Activated naive CD4-positive, alpha-beta T cell treated with anti-CD3 and anti-CD28 coated beads, Interleukin-2, amount 50 U/mL, for 24 hours (primary cell): ENCODE measurements at regions not wholly inside any gene's neighbourhood (a gene's known extent, or its start where the extent isn't known, plus 50 kb on each side); places are given as distances from the start of the nearest gene placed in this dataset.

Experiments used
- H3K27ac Mint-ChIP-seq: one replicate; pipeline ENCODE4 v1.8.0; 2021; ENCODE audit warnings: mild to moderate bottlenecking, mixed read lengths
- H3K27me3 Mint-ChIP-seq: one replicate; pipeline ENCODE4 v1.8.0; 2021; ENCODE audit warnings: mixed read lengths
- H3K36me3 Mint-ChIP-seq: one replicate; pipeline ENCODE4 v1.8.0; 2021; ENCODE audit warnings: mixed read lengths
- H3K4me1 Mint-ChIP-seq: one replicate; pipeline ENCODE4 v1.8.0; 2021; ENCODE audit warnings: mixed read lengths
- H3K4me3 Mint-ChIP-seq: one replicate; pipeline ENCODE4 v1.8.0; 2021; ENCODE audit warnings: mild to moderate bottlenecking, mixed read lengths
- H3K9me3 Mint-ChIP-seq: one replicate; pipeline ENCODE4 v1.8.0; 2021; ENCODE audit warnings: mixed read lengths

- Mint-ChIP-seq H3K4me1 (no peaks in the 10 kb centered on the region), H3K36me3 (no peaks in the 10 kb centered on the region), H3K27ac (no peak overlapping the region), H3K4me3 (no peak overlapping the region), H3K27me3 (no peaks in the 10 kb centered on the region), H3K9me3 (no peaks in the 10 kb centered on the region)
Observed at GRCh38 chr1:218828125-218828650, 345.5 kb upstream of the LYPLAL1 start.

GRCh38 chr1:218829097-218829496 lies 344.6 kb upstream of the LYPLAL1 start:
- no peaks in the 10 kb centered on the region for H3K36me3 Mint-ChIP-seq
- H3K27me3 Mint-ChIP-seq = no peaks in the 10 kb centered on the region
- no peaks in the 10 kb centered on the region for H3K4me1 Mint-ChIP-seq
- H3K9me3 Mint-ChIP-seq = no peaks in the 10 kb centered on the region
- no peak overlapping the region for H3K27ac Mint-ChIP-seq
- no peak overlapping the region for H3K4me3 Mint-ChIP-seq

GRCh38 chr1:218835609-218836008 lies 338.1 kb upstream of the LYPLAL1 start:
- Mint-ChIP-seq H3K4me3 (no peak overlapping the region), H3K4me1 (no peaks in the 10 kb centered on the region), H3K9me3 (peaks cover 5% of the 10 kb centered on the region), H3K36me3 (no peaks in the 10 kb centered on the region), H3K27ac (no peak overlapping the region), H3K27me3 (no peaks in the 10 kb centered on the region)

GRCh38 chr1:218836264-218836663 lies 337.4 kb upstream of the LYPLAL1 start:
- no peak overlapping the region for H3K27ac Mint-ChIP-seq
- no peaks in the 10 kb centered on the region for H3K36me3 Mint-ChIP-seq
- H3K9me3 Mint-ChIP-seq = peaks cover 5% of the 10 kb centered on the region
- H3K4me3 Mint-ChIP-seq = no peak overlapping the region
- H3K4me1 Mint-ChIP-seq = no peaks in the 10 kb centered on the region
- H3K27me3 Mint-ChIP-seq = no peaks in the 10 kb centered on the region

- Mint-ChIP-seq H3K27me3 (no peaks in the 10 kb centered on the region), H3K36me3 (no peaks in the 10 kb centered on the region), H3K9me3 (peaks cover 5% of the 10 kb centered on the region), H3K4me3 (no peak overlapping the region), H3K27ac (no peak overlapping the region), H3K4me1 (no peaks in the 10 kb centered on the region)
Observed at GRCh38 chr1:218837051-218837450, 336.6 kb upstream of the LYPLAL1 start.

GRCh38 chr1:218845589-218845988 lies 328.1 kb upstream of the LYPLAL1 start:
- Mint-ChIP-seq H3K4me3 (no peak overlapping the region), H3K27ac (no peak overlapping the region), H3K36me3 (no peaks in the 10 kb centered on the region), H3K27me3 (no peaks in the 10 kb centered on the region), H3K9me3 (peaks cover 11% of the 10 kb centered on the region), H3K4me1 (no peaks in the 10 kb centered on the region)

- Mint-ChIP-seq H3K27ac (no peak overlapping the region), H3K27me3 (no peaks in the 10 kb centered on the region), H3K4me1 (no peaks in the 10 kb centered on the region), H3K9me3 (peaks cover 11% of the 10 kb centered on the region), H3K4me3 (no peak overlapping the region), H3K36me3 (no peaks in the 10 kb centered on the region)
Observed at GRCh38 chr1:218846181-218846580, 327.5 kb upstream of the LYPLAL1 start.

- no peaks in the 10 kb centered on the region for H3K4me1 Mint-ChIP-seq
- no peaks in the 10 kb centered on the region for H3K27me3 Mint-ChIP-seq
- H3K9me3 Mint-ChIP-seq = peaks cover 11% of the 10 kb centered on the region
- no peaks in the 10 kb centered on the region for H3K36me3 Mint-ChIP-seq
- H3K4me3 Mint-ChIP-seq = no peak overlapping the region
- no peak overlapping the region for H3K27ac Mint-ChIP-seq
Observed at GRCh38 chr1:218847089-218847768, 326.4 kb upstream of the LYPLAL1 start.

- H3K36me3 Mint-ChIP-seq = no peaks in the 10 kb centered on the region
- no peaks in the 10 kb centered on the region for H3K4me1 Mint-ChIP-seq
- peaks cover 8% of the 10 kb centered on the region for H3K9me3 Mint-ChIP-seq
- H3K4me3 Mint-ChIP-seq = no peak overlapping the region
- H3K27ac Mint-ChIP-seq = no peak overlapping the region
- H3K27me3 Mint-ChIP-seq = no peaks in the 10 kb centered on the region
Observed at GRCh38 chr1:218848009-218848408, 325.7 kb upstream of the LYPLAL1 start.

- H3K27ac Mint-ChIP-seq = no peak overlapping the region
- no peak overlapping the region for H3K4me3 Mint-ChIP-seq
- peaks cover 11% of the 10 kb centered on the region for H3K9me3 Mint-ChIP-seq
- H3K36me3 Mint-ChIP-seq = no peaks in the 10 kb centered on the region
- peaks cover 2% of the 10 kb centered on the region for H3K27me3 Mint-ChIP-seq
- no peaks in the 10 kb centered on the region for H3K4me1 Mint-ChIP-seq
Observed at GRCh38 chr1:218850367-218850766, 323.3 kb upstream of the LYPLAL1 start.

- no peak overlapping the region for H3K27ac Mint-ChIP-seq
- no peaks in the 10 kb centered on the region for H3K4me1 Mint-ChIP-seq
- no peak overlapping the region for H3K4me3 Mint-ChIP-seq
- peaks cover 5% of the 10 kb centered on the region for H3K9me3 Mint-ChIP-seq
- H3K27me3 Mint-ChIP-seq = peaks cover 2% of the 10 kb centered on the region
- no peaks in the 10 kb centered on the region for H3K36me3 Mint-ChIP-seq
Observed at GRCh38 chr1:218851586-218851985, 322.1 kb upstream of the LYPLAL1 start.

- no peaks in the 10 kb centered on the region for H3K36me3 Mint-ChIP-seq
- H3K27ac Mint-ChIP-seq = no peak overlapping the region
- peaks cover 2% of the 10 kb centered on the region for H3K27me3 Mint-ChIP-seq
- H3K4me3 Mint-ChIP-seq = no peak overlapping the region
- no peaks in the 10 kb centered on the region for H3K4me1 Mint-ChIP-seq
- peaks cover 5% of the 10 kb centered on the region for H3K9me3 Mint-ChIP-seq
Observed at GRCh38 chr1:218852527-218852926, 321.2 kb upstream of the LYPLAL1 start.

- no peaks in the 10 kb centered on the region for H3K4me1 Mint-ChIP-seq
- H3K27ac Mint-ChIP-seq = no peak overlapping the region
- no peaks in the 10 kb centered on the region for H3K27me3 Mint-ChIP-seq
- no peak overlapping the region for H3K4me3 Mint-ChIP-seq
- H3K9me3 Mint-ChIP-seq = peaks cover 5% of the 10 kb centered on the region
- H3K36me3 Mint-ChIP-seq = no peaks in the 10 kb centered on the region
Observed at GRCh38 chr1:218863987-218864386, 309.7 kb upstream of the LYPLAL1 start.

- Mint-ChIP-seq H3K4me1 (no peaks in the 10 kb centered on the region), H3K27me3 (no peaks in the 10 kb centered on the region), H3K4me3 (no peak overlapping the region), H3K36me3 (no peaks in the 10 kb centered on the region), H3K27ac (no peak overlapping the region), H3K9me3 (peaks cover 5% of the 10 kb centered on the region)
Observed at GRCh38 chr1:218865591-218865990, 308.1 kb upstream of the LYPLAL1 start.

GRCh38 chr1:218866507-218866906 lies 307.2 kb upstream of the LYPLAL1 start:
- Mint-ChIP-seq H3K27me3 (no peaks in the 10 kb centered on the region), H3K4me1 (no peaks in the 10 kb centered on the region), H3K27ac (no peak overlapping the region)

GRCh38 chr1:218867066-218867465 lies 306.6 kb upstream of the LYPLAL1 start:
- Mint-ChIP-seq H3K4me1 (no peaks in the 10 kb centered on the region), H3K9me3 (no peaks in the 10 kb centered on the region), H3K36me3 (no peaks in the 10 kb centered on the region), H3K27me3 (no peaks in the 10 kb centered on the region), H3K27ac (no peak overlapping the region), H3K4me3 (no peak overlapping the region)

More at GRCh38 chr1:218866507-218866906, 307.2 kb upstream of the LYPLAL1 start:
- H3K36me3 Mint-ChIP-seq = no peaks in the 10 kb centered on the region
- peaks cover 4% of the 10 kb centered on the region for H3K9me3 Mint-ChIP-seq
- H3K4me3 Mint-ChIP-seq = no peak overlapping the region
